ENCODE measurements at regions not wholly inside any gene's neighbourhood (a gene's known extent, or its start where the extent isn't known, plus 50 kb on each side); places are given as distances from the start of the nearest gene placed in this dataset.

DNA sequence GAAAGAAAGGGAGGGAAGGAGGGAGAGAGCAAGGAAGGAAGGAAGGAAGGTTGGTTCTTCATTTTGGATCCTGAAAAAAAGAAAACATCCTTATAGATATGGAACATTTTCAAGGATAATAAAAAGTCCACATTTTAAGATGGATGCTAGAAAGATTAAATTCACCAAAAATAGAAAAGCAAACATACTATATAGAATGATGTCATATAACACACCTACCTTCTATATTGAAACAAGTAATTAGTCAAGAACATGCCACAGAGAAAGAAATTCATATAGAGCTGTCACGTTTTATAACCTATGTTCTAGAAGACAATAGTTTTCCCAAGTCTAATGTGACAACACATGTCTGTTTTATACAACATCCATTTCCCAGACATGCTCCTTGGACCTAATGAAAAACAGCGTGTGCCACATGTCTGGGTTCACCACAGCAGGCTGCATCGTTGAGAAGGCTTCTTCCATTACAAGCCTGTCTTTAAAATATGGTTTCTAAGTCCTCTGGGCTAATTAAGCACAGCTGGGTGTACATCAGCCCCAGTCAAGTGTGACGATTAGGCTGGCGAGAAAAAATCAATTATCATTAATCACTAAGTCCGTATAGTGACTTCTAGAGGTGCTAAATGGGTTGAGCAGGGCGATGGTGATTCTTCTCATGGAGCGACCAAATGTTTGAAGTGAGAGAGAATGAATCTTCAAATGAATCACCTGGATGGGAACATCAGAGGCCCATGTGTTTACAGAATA lies 301.8 kb downstream of the TLE1 start:
- H3K9me3 ChIP-seq (ENCODE audit: severe bottlenecking) = no peaks in the 10 kb centered on the region
- no peak for DNase-seq
- no peaks in the 10 kb centered on the region for H3K36me3 ChIP-seq
- no peak overlapping the region for H3K4me3 ChIP-seq (ENCODE audit: low read depth, low read length)
- no peak overlapping the region for H3K27ac ChIP-seq
- H3K27me3 ChIP-seq (ENCODE audit: insufficient read depth, low read depth, severe bottlenecking) = no peaks in the 10 kb centered on the region
- TF ChIP-seq, protein P1, sequence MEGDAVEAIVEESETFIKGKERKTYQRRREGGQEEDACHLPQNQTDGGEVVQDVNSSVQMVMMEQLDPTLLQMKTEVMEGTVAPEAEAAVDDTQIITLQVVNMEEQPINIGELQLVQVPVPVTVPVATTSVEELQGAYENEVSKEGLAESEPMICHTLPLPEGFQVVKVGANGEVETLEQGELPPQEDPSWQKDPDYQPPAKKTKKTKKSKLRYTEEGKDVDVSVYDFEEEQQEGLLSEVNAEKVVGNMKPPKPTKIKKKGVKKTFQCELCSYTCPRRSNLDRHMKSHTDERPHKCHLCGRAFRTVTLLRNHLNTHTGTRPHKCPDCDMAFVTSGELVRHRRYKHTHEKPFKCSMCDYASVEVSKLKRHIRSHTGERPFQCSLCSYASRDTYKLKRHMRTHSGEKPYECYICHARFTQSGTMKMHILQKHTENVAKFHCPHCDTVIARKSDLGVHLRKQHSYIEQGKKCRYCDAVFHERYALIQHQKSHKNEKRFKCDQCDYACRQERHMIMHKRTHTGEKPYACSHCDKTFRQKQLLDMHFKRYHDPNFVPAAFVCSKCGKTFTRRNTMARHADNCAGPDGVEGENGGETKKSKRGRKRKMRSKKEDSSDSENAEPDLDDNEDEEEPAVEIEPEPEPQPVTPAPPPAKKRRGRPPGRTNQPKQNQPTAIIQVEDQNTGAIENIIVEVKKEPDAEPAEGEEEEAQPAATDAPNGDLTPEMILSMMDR (IDR thresholded peaks at IDR 0.05; ENCODE audit: low read depth, low read length) = no peak

DNA sequence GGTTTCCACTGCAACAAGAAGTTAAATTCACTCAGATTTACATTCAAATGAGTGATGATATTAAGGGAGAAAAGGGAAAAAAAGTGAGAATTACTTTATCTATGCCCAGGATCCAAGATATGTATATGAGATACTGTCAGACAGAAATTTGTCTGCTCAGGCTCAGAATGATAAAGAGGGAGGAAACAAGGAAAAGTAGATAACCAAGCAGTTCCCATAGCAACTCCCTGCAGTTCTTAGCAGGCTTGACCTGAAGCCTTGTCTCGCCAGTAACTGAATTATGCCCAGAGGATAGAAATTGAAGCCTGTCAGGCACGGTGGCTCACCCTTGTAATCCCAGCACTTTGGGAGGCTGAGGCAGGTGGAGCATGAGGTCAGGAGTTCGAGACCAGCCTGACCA lies 304.4 kb downstream of the TLE1 start:
- no peaks in the 10 kb centered on the region for H3K36me3 ChIP-seq
- TF ChIP-seq, protein P1 (IDR thresholded peaks at IDR 0.05; ENCODE audit: low read depth, low read length) = no peak
- no peak for DNase-seq

DNA sequence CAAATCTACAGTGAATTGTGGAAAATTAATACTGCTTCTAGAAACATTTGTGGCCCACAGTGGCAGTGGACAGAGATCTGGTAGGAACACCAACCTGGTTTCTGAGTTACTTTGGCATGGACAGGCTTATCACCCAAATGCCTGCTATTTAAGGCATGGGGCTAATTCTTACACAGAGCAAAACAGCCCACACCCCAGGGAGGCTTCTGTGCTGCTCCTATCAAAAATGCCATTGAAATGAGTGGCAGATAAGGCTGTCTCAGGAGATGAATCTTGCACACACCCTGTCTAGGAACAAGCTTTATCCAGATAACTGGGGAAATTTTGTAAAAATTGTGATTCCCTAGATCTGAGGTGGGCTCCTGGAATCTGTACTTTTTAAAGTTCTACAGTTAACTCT lies 307.1 kb downstream of the TLE1 start:
- no peak overlapping the region for H3K4me3 ChIP-seq (ENCODE audit: low read depth, low read length)
- no peaks in the 10 kb centered on the region for H3K9me3 ChIP-seq (ENCODE audit: severe bottlenecking)
- no peaks in the 10 kb centered on the region for H3K27me3 ChIP-seq (ENCODE audit: insufficient read depth, low read depth, severe bottlenecking)
- DNase-seq = no peak
- TF ChIP-seq, protein P1 (IDR thresholded peaks at IDR 0.05; ENCODE audit: low read depth, low read length) = no peak
- no peak overlapping the region for H3K27ac ChIP-seq
- H3K36me3 ChIP-seq = no peaks in the 10 kb centered on the region

More for the DNA sequence above, 304.4 kb downstream of the TLE1 start:
- Histone ChIP-seq H3K27me3 (ENCODE audit: insufficient read depth, low read depth, severe bottlenecking) (no peaks in the 10 kb centered on the region), H3K9me3 (ENCODE audit: severe bottlenecking) (no peaks in the 10 kb centered on the region), H3K27ac (no peak overlapping the region), H3K4me3 (ENCODE audit: low read depth, low read length) (no peak overlapping the region)

DNA sequence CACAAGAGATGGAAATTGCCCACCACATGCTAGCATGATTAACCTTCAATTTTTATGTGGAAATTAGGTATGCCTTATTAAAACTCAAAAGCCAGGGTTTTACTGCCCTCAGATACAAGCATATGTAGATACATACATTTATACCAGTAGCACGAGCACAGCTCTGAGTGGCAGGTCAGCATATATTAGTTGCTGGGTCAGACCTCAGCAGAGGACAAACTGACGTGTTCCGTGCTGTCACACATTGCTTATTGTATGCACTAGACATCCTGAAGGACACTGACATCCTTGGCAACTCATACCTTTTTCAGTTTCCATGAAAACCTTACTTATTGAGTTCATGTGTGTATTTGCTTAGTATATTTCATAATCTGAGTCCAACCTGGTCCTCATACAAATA lies 307.7 kb downstream of the TLE1 start:
- H3K27ac ChIP-seq = no peak overlapping the region
- H3K27me3 ChIP-seq (ENCODE audit: insufficient read depth, low read depth, severe bottlenecking) = no peaks in the 10 kb centered on the region
- TF ChIP-seq, protein P1 (IDR thresholded peaks at IDR 0.05; ENCODE audit: low read depth, low read length) = no peak
- no peaks in the 10 kb centered on the region for H3K9me3 ChIP-seq (ENCODE audit: severe bottlenecking)
- no peak for DNase-seq
- H3K36me3 ChIP-seq = no peaks in the 10 kb centered on the region
- no peak overlapping the region for H3K4me3 ChIP-seq (ENCODE audit: low read depth, low read length)

DNA sequence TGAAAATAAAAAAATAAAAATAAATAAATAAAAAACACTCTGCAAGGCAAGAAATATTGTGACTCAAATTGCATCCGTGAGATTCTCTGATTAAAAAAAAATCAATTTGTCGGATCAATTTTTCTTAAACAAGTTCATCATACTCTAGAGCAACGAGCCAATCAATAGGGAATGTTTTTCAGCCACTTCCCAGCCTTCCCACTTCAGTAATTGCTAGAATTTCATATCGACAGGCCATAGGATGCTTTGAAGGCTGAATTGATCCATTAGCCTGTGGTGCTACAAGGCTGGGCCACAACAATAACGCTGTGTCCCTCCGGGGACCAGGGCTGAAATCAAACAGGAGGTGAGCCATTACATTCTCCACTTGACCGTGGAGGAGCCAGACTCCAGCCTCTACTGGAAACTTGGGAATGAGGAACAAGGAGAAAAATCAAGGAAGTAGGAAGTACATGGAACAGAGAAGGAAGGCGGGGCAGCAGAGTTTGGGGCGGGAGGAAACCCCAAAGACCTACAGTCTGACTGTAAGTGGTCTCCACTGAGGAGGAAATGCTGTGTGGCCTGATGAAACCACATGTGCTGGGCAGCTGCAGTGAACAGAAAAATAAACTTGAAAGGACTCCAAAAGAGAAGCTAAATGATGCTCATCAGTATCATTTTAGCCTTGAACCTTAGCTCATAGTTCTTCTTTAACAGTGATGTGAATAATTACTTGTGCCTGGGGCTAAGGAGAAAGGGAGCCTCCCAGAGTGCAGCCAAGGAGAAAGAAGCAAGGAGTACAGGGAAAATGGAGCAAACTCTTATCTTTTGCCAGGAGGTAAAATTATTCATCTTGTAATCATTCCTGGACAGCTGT lies 308.6 kb downstream of the TLE1 start:
- H3K27ac ChIP-seq = no peak overlapping the region
- H3K27me3 ChIP-seq (ENCODE audit: insufficient read depth, low read depth, severe bottlenecking) = no peaks in the 10 kb centered on the region
- TF ChIP-seq, protein P1 (IDR thresholded peaks at IDR 0.05; ENCODE audit: low read depth, low read length) = no peak
- no peaks in the 10 kb centered on the region for H3K9me3 ChIP-seq (ENCODE audit: severe bottlenecking)
- no peak for DNase-seq
- no peak overlapping the region for H3K4me3 ChIP-seq (ENCODE audit: low read depth, low read length)
- H3K36me3 ChIP-seq = no peaks in the 10 kb centered on the region

Data from WERI-Rb-1 (cell line).